IMR-90 (cell line): ENCODE measurements at regions not wholly inside any gene's neighbourhood (a gene's known extent, or its start where the extent isn't known, plus 50 kb on each side); places are given as distances from the start of the nearest gene placed in this dataset.

Experiments
- ATAC-seq: fragments of 200-7000 bp; cut with Tn5 transposase; 2 replicates; pipeline ENCODE4 v1.9.1; 2020; ENCODE audit warnings: low read depth, mild to moderate bottlenecking, moderate library complexity
- BruUV-seq: library from RNA; stranded (reverse); fragments of 400-500 nt; replicated peaks from 2 replicates; lab custom pipeline; 2021; lab: Mats Ljungman, UMichigan
- CTCF ChIA-PET: fragments of 300-600 bp; formaldehyde crosslinking; extraction: SDS; loops from one replicate; lab custom pipeline; 2021; ENCODE audit warnings: antibody characterized with exemption; lab: Yijun Ruan, JAX
- POLR2A ChIA-PET: fragments of 300-600 bp; sonication (Branson Sonifier 250); formaldehyde crosslinking; loops from one replicate; lab custom pipeline; 2022; ENCODE audit warnings: antibody characterized with exemption; ENCODE audit not compliant: unreplicated experiment; lab: Charles Lee
- DNase-seq: peaks from one replicate; pipeline ENCODE4 v3.0.0; 2013
- H2AFZ ChIP-seq: replicated peaks from 2 replicates; pipeline ENCODE3; 2013; ENCODE audit warnings: low read length, mild to moderate bottlenecking; ENCODE audit not compliant: poor library complexity
- H2AK5ac ChIP-seq: 2 replicates; pipeline ENCODE4 v1.6.1; 2013; ENCODE audit warnings: low read depth, low read length, inconsistent platforms
- H2AK9ac ChIP-seq: replicated peaks from 2 replicates; pipeline ENCODE3; 2013; ENCODE audit warnings: mild to moderate bottlenecking, low read depth, low read length, moderate library complexity; ENCODE audit not compliant: poor library complexity
- H2BK120ac ChIP-seq: 2 replicates; pipeline ENCODE4 v1.6.1; 2013; ENCODE audit warnings: low read depth, low read length, inconsistent platforms
- H2BK15ac ChIP-seq: 3 replicates; pipeline ENCODE4 v1.6.1; 2013; ENCODE audit warnings: low read depth, low read length, inconsistent platforms
- H2BK20ac ChIP-seq: 2 replicates; pipeline ENCODE4 v1.6.1; 2013; ENCODE audit warnings: low read depth, mild to moderate bottlenecking, inconsistent platforms, low read length, moderate library complexity
- H2BK5ac ChIP-seq: 2 replicates; pipeline ENCODE4 v1.6.1; 2013; ENCODE audit warnings: mild to moderate bottlenecking, low read depth, low read length, inconsistent platforms; ENCODE audit not compliant: poor library complexity, severe bottlenecking
- H3K14ac ChIP-seq: replicated peaks from 2 replicates; pipeline ENCODE4 v1.6.1; 2013; ENCODE audit warnings: low read depth, low read length, inconsistent platforms
- H3K18ac ChIP-seq: 2 replicates; pipeline ENCODE4 v1.6.1; 2013; ENCODE audit warnings: low read depth, low read length, control low read depth
- H3K23ac ChIP-seq: 2 replicates; pipeline ENCODE4 v1.6.1; 2013; ENCODE audit warnings: low read depth, low read length, inconsistent platforms
- H3K27ac ChIP-seq: 2 replicates; pipeline ENCODE4 v1.5.1; 2013; ENCODE audit warnings: mild to moderate bottlenecking, control low read depth, low read length; ENCODE audit not compliant: insufficient read depth
- H3K27me3 ChIP-seq: 2 replicates; pipeline ENCODE4 v1.6.1; 2013; ENCODE audit warnings: low read length; ENCODE audit not compliant: control insufficient read depth, insufficient read depth
- H3K36me3 ChIP-seq: 2 replicates; pipeline ENCODE4 v1.6.1; 2013; ENCODE audit warnings: low read length, mixed read lengths; ENCODE audit not compliant: control insufficient read depth, insufficient read depth
- H3K4ac ChIP-seq: 2 replicates; pipeline ENCODE4 v1.6.1; 2013; ENCODE audit warnings: low read depth, low read length, inconsistent platforms
- H3K4me1 ChIP-seq: 2 replicates; pipeline ENCODE4 v1.6.1; 2013; ENCODE audit warnings: low read length, mixed read lengths; ENCODE audit not compliant: control insufficient read depth, insufficient read depth
- H3K4me2 ChIP-seq: 2 replicates; pipeline ENCODE4 v1.6.1; 2013; ENCODE audit warnings: low read depth, mild to moderate bottlenecking, control low read depth, low read length, moderate library complexity
- H3K4me3 ChIP-seq: 2 replicates; pipeline ENCODE4 v1.5.1; 2013; ENCODE audit warnings: low read depth, mild to moderate bottlenecking, control low read depth, low read length, moderate library complexity; ENCODE audit not compliant: insufficient read depth
- H3K56ac ChIP-seq: 2 replicates; pipeline ENCODE4 v1.6.1; 2013; ENCODE audit warnings: low read length, inconsistent platforms; ENCODE audit not compliant: insufficient read depth; ENCODE audit errors: extremely low read depth
- H3K79me1 ChIP-seq, 2 experiments: 2 replicates each; pipeline ENCODE4 v1.6.1; 2013; ENCODE audit warnings: low read length in 2 of 2, inconsistent platforms in 1 of 2, low read depth in 1 of 2
- H3K9ac ChIP-seq: 2 replicates; pipeline ENCODE4 v1.6.1; 2013; ENCODE audit warnings: low read depth, low read length, control low read depth
- H3K9me1 ChIP-seq: 2 replicates; pipeline ENCODE4 v1.6.1; 2013; ENCODE audit warnings: low read length, inconsistent platforms; ENCODE audit not compliant: insufficient read depth
- H3K9me3 ChIP-seq: 2 replicates; pipeline ENCODE4 v1.6.1; 2013; ENCODE audit warnings: low read length; ENCODE audit not compliant: control insufficient read depth, insufficient read depth
- H4K20me1 ChIP-seq: 2 replicates; pipeline ENCODE4 v1.6.1; 2013; ENCODE audit warnings: low read length, inconsistent platforms; ENCODE audit not compliant: insufficient read depth
- H4K5ac ChIP-seq: 2 replicates; pipeline ENCODE4 v1.6.1; 2013; ENCODE audit warnings: mild to moderate bottlenecking, low read depth, low read length, control low read depth
- H4K8ac ChIP-seq, 2 experiments: 2 replicates each; pipeline ENCODE4 v1.6.1; 2013; ENCODE audit warnings: low read depth in 2 of 2, low read length in 2 of 2, control low read depth in 1 of 2, inconsistent platforms in 1 of 2
- H4K91ac ChIP-seq: 2 replicates; pipeline ENCODE4 v1.6.1; 2013; ENCODE audit warnings: low read depth, low read length, inconsistent platforms; ENCODE audit not compliant: insufficient read depth
- BHLHE40 ChIP-seq: fragments of 150-350 bp; IDR thresholded peaks from 2 replicates; pipeline ENCODE4 v1.6.1; 2016; ENCODE audit warnings: mild to moderate bottlenecking, low read depth, low read length
- CHD1 ChIP-seq: IDR thresholded peaks from 2 replicates; pipeline ENCODE4 v1.6.1; 2012; ENCODE audit warnings: low read depth, low read length, improper control_type of control experiment
- FOS ChIP-seq: fragments of 150-350 bp; IDR thresholded peaks from 2 replicates; pipeline ENCODE4 v1.6.1; 2016; ENCODE audit warnings: low read depth, low read length
- MAZ ChIP-seq: IDR thresholded peaks from 2 replicates; pipeline ENCODE4 v1.6.1; 2012; ENCODE audit warnings: low read depth, mild to moderate bottlenecking, low read length, improper control_type of control experiment, moderate library complexity, borderline replicate concordance
- MXI1 ChIP-seq: IDR thresholded peaks from 2 replicates; pipeline ENCODE4 v1.6.1; 2012; ENCODE audit warnings: low read depth, mild to moderate bottlenecking, low read length, moderate library complexity, borderline replicate concordance
- POLR2A ChIP-seq: IDR thresholded peaks from 2 replicates; pipeline ENCODE4 v1.6.1; 2012; ENCODE audit warnings: mild to moderate bottlenecking, low read depth, low read length
- RAD21 ChIP-seq: IDR thresholded peaks from 2 replicates; pipeline ENCODE4 v1.6.1; 2012; ENCODE audit warnings: low read length, improper control_type of control experiment
- RCOR1 ChIP-seq: IDR thresholded peaks from 2 replicates; pipeline ENCODE4 v1.6.1; 2012; ENCODE audit warnings: mild to moderate bottlenecking, low read length, improper control_type of control experiment; ENCODE audit not compliant: insufficient replicate concordance
- WGBS, 2 experiments: methylation state at CpG; one replicate each; pipeline versions ENCODE4 v1.1.5 to v1.1.7; 2013; ENCODE audit warnings: missing lambda C conversion rate in 2 of 2; ENCODE audit not compliant: insufficient read length in 1 of 2; ENCODE audit errors: extremely low coverage in 2 of 2; 5-methylcytosine and 5-hydroxymethylcytosine counted together
- dilution Hi-C: fragments of 300-500 bp; cut with HindIII; formaldehyde crosslinking; loops from one replicate; pipeline ENCODE4 v1.14.3; 2018; ENCODE audit warnings: low sequenced_read_pairs; ENCODE audit not compliant: unreplicated experiment
- in situ Hi-C: fragments of 300-500 bp; cut with MboI; formaldehyde crosslinking; loops from 3 replicates; pipeline ENCODE4 v1.14.3; 2019; ENCODE audit warnings: low sequenced_read_pairs, inconsistent platforms, mixed read lengths
- intact Hi-C: fragments of 100-400 bp; cut with micrococcal nuclease; formaldehyde crosslinking; loops from 2 replicates; pipeline ENCODE4 v1.10.0; 2022
- TF ChIP-seq, protein P1 (sequence below): conservative IDR thresholded peaks from 2 replicates; pipeline ENCODE4 v1.5.1; 2012; ENCODE audit warnings: mild to moderate bottlenecking, low read depth, low read length, improper control_type of control experiment
- TF ChIP-seq, protein P2 (sequence below): fragments of 150-350 bp; IDR thresholded peaks from 2 replicates; pipeline ENCODE4 v1.6.1; 2017; ENCODE audit warnings: mild to moderate bottlenecking, antibody characterized with exemption, low read length, low read depth

DNA sequence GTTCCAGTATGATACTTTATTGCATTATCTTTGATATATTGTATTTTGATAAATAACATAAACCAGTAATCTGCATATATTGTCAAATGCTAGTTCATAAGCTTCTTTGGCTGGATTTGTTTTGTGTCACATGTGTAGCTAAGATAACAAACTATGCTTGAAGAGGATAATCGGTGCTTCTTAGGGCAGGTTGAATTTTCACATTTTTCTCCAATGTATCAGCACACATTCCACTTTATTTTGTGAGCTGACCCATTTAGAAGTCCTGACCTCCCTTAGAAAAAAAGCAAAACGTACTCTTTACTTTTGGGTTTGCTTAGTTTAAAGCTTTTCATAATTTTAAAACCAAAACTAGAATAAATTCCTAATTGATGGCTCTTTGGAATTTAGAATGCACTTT, 277.7 kb upstream of the DDHD1 start:
- no peak overlapping the region for H3K9ac ChIP-seq
- no peaks in the 10 kb centered on the region for H3K9me1 ChIP-seq
- H2AFZ ChIP-seq: no peak overlapping the region
- H2AK9ac ChIP-seq: no peak overlapping the region
- no peaks in the 10 kb centered on the region for H3K79me1 ChIP-seq
- H3K4me3 ChIP-seq: no peak overlapping the region
- H2BK120ac ChIP-seq: 0 out of 2 replicates have a peak overlapping the region, but pooled peaks have one; percentile 1
- dilution Hi-C loops: no loop called here
- no TSS peak for BruUV-seq
- H3K36me3 ChIP-seq: no peaks in the 10 kb centered on the region
- DNase-seq (peak; percentile 41), ATAC-seq (peak; percentile 68)
- H3K27ac ChIP-seq: no peak overlapping the region
- H3K27me3 ChIP-seq: no peaks in the 10 kb centered on the region
- no peak overlapping the region for H3K14ac ChIP-seq
- no peak overlapping the region for H3K56ac ChIP-seq
- in situ Hi-C loops: loop anchor here (25.0 kb wide), 1 partner anchor 906 kb away; no protein-coding TSS in a partner anchor
- H3K4ac ChIP-seq: no peak overlapping the region
- H3K18ac ChIP-seq: no peak overlapping the region
- H3K9me3 ChIP-seq: no peaks in the 10 kb centered on the region; the same call in 1 of the 2 replicates
- WGBS, 2 experiments: no CpG with 5 or more reads among the region's 2 CpGs
- H3K4me1 ChIP-seq: peaks cover 6% of the 10 kb centered on the region
- H4K8ac ChIP-seq: no peak overlapping the region
- H2BK5ac ChIP-seq: no peak overlapping the region
- H4K91ac ChIP-seq: no peak overlapping the region
- no peak overlapping the region for H2BK20ac ChIP-seq
- ChIA-PET CTCF (interaction anchor here (1.1 to 1.4 kb wide), 4 partner anchors 27 to 523 kb away, joined by 3 to 8 read pairs (median 5); no protein-coding TSS in a partner anchor), POLR2A (no interaction called here)
- no peak overlapping the region for H2AK5ac ChIP-seq
- H4K5ac ChIP-seq: no peak overlapping the region
- intact Hi-C loops: loop anchor here (5.0 to 10.0 kb wide), 2 partner anchors 71 to 914 kb away; no protein-coding TSS in a partner anchor
- H2BK15ac ChIP-seq: no peak overlapping the region
- no peaks in the 10 kb centered on the region for H4K20me1 ChIP-seq
- no peak overlapping the region for H3K23ac ChIP-seq
- TF ChIP-seq POLR2A: no peak
- TF ChIP-seq MAZ: no peak
- TF ChIP-seq MXI1: no peak
- no peak for TF ChIP-seq RCOR1
- TF ChIP-seq, protein P1, sequence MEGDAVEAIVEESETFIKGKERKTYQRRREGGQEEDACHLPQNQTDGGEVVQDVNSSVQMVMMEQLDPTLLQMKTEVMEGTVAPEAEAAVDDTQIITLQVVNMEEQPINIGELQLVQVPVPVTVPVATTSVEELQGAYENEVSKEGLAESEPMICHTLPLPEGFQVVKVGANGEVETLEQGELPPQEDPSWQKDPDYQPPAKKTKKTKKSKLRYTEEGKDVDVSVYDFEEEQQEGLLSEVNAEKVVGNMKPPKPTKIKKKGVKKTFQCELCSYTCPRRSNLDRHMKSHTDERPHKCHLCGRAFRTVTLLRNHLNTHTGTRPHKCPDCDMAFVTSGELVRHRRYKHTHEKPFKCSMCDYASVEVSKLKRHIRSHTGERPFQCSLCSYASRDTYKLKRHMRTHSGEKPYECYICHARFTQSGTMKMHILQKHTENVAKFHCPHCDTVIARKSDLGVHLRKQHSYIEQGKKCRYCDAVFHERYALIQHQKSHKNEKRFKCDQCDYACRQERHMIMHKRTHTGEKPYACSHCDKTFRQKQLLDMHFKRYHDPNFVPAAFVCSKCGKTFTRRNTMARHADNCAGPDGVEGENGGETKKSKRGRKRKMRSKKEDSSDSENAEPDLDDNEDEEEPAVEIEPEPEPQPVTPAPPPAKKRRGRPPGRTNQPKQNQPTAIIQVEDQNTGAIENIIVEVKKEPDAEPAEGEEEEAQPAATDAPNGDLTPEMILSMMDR: no peak
- TF ChIP-seq CHD1: no peak
- no peak for TF ChIP-seq RAD21
- TF ChIP-seq, protein P2, sequence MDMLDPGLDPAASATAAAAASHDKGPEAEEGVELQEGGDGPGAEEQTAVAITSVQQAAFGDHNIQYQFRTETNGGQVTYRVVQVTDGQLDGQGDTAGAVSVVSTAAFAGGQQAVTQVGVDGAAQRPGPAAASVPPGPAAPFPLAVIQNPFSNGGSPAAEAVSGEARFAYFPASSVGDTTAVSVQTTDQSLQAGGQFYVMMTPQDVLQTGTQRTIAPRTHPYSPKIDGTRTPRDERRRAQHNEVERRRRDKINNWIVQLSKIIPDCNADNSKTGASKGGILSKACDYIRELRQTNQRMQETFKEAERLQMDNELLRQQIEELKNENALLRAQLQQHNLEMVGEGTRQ: no peak
- no peak for TF ChIP-seq FOS
- TF ChIP-seq BHLHE40: no peak
- no peak overlapping the region; the same call in 1 of the 2 replicates for H3K4me2 ChIP-seq
